ENCODE measurements at regions not wholly inside any gene's neighbourhood (a gene's known extent, or its start where the extent isn't known, plus 50 kb on each side); places are given as distances from the start of the nearest gene placed in this dataset.

DNA sequence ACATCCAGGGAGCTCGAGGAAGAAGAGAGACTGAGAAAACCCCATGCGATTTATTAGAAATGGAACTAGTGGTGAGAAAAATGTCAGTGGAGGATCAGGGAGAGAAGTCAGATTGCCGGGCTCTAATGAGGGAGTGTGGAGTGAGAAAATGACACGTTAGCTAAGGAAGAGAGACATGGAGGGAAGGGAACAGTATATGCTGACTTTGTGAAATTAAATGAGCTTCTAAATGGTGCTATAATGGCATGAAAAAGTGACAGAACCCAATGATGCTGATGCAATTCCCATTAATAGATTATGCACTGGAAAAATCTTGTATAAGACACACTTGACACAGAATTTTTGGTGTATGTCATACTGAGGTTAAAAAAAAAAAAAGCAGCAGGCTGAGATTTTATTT lies 112.6 kb downstream of the HSPH1 start:
- DNase-seq (ENCODE audit: low spot score), result no peak

DNA sequence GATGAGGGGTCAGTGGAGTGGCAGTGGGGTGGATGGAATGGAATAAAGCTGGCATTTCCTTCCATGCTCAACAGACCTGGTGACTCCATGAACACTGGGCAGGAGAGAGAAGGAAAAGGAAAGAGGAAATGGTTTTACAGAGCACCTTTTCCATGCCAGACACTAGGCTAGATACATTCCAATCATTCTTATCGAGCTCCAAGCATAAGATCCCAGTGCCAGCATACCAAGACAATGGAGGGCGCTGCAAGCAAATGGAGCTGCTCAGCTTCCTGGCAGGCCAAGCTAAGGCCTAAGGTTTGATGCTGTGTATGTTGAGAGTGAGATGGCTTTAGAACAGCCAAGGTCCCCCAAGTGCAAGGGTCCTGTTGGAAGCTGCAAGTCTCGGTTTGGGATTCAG lies 113.2 kb downstream of the HSPH1 start:
- no peak for DNase-seq (ENCODE audit: low spot score)

DNA sequence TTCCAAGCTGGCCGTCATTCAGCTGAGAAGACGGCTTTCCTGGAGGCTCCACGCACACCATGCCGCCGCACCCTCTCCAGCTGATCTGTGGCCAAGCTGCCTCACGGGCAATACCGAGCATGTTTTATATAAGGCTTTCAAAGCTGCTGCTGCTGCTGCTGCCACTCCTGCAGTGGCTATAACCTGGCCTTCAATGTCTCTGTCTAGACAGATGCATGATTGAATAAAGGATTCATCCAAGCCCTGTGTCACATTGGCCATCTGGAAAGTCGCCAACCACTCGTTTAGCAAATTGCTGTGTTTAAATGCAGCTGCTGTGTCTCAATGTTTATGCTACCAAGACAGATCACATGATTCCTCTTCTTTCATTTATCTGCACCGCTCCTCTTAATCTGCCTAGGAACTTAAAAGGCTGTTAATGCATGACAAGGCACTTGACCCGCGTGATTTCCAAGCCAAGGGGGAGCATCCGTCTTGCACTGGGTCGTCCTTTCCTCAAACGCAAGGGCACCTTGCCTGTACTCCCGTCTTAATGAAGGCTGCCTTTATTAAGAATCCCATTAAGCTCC lies 114.3 kb downstream of the TEX26 start:
- peak; percentile 19 for DNase-seq (ENCODE audit: low spot score)

DNA sequence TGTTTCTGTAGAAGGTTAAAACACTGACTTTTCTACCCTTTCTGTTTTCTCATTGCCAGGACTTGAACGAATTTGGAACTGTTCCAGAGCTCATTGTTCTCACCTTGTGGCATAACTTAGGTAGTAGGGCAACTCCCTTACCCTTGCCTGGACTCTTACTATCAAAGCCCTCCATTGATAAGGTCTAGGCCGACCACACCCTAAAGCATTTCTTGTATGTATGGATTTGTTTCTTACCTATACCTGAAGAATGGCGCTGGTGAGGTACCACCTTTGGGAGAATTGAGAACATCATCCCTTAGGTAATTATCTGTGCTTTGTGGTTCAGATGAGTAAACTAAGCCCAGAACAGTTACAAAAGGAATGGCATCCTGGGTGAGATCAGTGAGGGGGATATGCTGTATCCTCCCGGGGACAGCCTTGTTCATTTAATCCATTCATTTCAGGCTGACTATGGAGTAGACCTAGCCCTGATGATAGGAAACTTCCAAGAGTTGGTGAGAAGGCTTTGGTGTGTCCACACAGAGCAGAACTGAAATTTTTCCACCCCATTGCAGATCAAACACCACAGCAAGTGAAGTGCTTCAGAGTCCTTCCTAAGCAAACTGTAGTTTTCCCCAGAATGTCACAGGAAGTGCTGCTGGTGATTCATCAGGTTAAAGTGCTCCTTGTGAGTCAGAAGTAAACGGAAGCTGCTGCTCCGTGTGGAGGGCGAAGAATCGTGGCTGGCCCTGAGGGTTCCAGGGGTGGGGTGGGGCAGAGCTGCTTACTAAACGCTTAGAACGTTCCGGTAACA lies 113.0 kb downstream of the TEX26 start:
- no peak for DNase-seq (ENCODE audit: low spot score)

DNA sequence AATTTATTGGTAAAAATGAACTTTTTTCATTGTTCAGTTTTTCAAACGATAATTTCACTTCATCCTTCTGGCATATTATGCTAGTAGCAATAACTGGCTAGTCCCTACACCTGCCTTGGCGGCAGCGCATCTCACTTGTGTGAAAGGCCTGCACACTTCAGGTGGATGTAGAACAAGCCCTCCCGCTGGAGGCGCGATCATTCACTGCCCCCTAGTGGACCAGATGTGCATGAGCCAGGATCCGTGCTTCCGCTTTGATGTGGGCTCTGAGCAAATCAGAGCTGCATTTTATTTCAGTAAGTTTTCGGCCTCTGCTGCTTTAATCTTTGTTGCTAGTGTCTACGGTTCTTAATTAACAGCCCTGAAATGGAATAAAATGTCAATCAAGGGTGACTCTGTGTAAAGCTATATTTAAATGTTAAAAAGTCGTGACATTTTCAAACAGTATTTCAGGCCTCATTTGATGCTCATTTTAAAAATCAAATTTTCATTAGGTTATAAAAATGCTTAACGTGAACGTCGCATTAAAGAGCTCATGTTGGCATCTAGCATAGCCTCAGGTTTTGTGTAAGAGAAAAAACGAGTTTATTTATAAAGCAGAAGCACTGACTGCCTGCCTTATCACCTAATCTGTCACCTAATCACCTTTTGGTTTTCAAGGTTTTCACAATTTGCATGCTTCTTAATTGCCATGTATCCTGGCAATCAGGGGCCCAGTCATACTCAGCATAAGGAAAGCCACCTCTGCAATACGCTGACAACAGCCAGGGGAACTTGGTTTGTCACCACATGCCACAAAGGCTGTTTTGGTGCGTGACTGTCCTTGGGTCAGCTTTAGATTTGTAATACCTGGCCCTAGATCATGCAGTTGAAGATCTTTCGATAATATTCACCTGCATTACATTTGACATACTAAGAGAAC lies 112.2 kb downstream of the TEX26 start:
- peak; percentile 84 for DNase-seq (ENCODE audit: low spot score)

DNA sequence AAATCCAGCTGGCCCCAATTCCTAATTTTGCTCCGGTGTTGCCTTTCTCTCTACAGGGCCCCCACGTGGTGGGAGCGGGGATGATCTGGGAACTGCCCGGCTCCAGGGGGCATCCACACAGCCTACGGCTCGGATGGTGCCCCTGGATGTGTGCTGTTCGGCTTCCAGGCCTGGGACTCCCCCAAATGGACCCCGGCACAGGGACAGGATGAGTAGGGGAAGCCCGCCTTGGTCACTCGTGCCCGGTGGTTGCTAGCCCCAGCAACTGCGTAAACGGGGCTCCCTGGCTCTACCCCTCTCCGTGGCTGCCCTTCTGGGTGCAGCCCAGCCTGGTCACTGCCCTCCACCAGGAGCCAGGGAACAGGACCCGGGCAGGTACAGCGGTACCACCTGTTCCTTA lies 111.5 kb downstream of the TEX26 start:
- no peak for DNase-seq (ENCODE audit: low spot score)

DNA sequence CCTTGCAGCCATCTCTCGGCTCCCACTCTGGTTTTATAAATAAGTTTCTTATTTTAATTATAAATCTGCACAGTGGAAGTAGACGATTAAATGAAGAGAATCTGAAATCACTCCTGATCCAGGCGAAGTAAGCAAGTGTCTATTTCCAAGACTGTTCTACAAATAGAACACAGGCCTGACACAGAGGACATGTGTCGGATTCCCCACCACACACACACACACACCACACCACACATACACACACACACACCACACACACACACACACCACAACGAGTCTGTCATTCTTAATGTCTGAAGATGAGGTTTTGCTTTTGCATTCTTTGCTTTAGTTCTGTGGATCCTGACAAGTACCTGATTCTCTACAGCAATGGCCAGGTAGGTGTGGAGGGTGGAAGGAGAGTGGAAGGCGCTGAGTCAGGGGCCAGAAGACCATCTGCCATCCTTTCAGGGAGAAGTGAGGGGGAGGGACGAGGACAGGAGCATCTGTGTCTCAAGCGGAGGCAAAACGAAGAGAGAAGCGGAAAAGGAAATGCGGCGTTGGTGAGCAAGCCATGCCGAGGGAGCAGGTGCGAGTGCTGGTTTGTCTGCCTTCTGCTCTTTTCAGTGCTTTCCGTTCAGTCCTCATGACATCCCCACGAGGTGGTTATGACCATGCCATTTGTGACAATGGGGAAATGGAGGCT lies 110.2 kb downstream of the TEX26 start:
- DNase-seq (ENCODE audit: low spot score), result peak; percentile 27

DNA sequence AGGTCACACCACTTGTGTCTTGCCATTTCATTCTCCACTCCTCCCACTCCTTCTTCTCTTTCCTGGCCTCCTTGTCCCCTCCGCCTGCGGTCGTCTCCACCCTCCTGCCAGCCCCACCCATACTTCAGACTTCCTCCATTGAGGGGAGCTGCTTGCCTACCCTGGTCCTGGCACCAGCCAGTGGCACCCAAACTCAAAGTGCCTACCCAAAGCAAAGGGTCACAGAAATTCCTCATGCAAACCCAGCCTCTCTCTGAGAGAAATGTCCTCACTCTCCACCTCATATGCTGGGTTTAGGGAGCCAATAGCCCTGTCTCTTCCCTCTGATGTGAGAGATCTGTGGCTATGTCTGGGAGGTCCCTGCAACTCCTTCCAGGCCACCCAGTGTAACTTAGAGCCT lies 109.6 kb downstream of the TEX26 start:
- DNase-seq (ENCODE audit: low spot score), result no peak

DNA sequence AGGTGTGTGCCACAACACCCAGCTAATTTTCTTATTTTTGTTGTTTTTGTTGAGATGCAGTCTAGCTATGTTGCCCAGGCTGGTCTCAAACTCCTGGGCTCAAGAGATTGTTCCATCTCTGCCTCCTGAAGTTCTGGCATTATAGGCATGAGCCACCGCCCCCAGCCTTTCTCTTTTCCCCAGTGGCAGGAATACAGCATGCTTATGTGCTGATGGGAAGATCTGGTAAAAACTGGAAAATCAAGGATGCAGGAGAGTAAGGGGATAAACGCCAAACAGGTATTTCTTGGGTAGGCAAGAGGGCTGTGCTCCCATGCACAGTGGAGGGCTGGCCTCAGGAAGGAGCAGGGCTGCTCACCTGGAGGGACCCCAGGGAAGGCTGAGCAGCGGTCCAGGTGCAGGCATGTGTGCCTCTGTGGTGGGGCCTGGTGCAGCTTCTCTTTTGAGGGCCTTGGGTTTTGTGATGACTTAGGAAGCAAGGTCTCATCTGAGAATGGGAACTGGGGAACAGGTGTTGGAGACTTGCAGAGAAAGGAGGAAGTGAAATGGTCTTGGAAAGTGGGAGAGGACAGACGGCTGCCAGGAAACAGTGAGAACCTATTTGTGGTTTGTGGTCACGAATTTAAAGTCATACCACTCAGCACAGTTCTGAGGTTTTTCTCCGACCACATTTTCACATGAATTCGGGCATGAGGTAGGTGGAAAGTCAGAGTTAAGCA lies 106.5 kb downstream of the TEX26 start:
- no peak for DNase-seq (ENCODE audit: low spot score)

DNA sequence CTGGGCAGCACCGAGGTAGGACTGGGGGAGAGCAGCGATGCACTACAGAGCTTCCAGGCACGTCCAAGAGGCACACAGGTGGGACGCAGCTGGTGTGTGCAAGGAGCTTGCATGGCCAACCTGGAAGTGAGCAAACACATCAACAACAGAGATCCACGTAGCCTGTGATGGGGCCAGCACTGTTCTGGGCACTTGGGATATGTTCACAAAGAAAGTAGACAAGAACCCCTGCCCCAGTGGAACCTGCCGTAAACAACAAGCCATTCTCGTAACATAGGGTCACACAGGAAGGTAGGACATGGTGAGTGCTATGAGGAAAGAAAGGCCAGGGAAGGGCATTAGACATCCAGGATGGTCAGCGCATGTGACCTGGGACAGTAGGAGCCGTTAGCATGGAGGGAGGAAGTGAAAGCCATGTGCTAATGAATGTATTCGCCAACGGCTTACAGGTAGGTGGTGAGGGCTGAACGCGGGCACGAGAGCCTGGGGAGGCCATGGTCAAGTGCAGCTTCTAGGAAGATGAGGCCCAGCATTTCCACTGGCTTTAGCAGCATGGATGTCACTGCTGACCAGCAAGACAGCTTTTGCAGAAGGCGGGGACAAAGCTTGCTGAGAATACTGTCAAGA lies 105.5 kb downstream of the TEX26 start:
- no peak for DNase-seq (ENCODE audit: low spot score)

DNA sequence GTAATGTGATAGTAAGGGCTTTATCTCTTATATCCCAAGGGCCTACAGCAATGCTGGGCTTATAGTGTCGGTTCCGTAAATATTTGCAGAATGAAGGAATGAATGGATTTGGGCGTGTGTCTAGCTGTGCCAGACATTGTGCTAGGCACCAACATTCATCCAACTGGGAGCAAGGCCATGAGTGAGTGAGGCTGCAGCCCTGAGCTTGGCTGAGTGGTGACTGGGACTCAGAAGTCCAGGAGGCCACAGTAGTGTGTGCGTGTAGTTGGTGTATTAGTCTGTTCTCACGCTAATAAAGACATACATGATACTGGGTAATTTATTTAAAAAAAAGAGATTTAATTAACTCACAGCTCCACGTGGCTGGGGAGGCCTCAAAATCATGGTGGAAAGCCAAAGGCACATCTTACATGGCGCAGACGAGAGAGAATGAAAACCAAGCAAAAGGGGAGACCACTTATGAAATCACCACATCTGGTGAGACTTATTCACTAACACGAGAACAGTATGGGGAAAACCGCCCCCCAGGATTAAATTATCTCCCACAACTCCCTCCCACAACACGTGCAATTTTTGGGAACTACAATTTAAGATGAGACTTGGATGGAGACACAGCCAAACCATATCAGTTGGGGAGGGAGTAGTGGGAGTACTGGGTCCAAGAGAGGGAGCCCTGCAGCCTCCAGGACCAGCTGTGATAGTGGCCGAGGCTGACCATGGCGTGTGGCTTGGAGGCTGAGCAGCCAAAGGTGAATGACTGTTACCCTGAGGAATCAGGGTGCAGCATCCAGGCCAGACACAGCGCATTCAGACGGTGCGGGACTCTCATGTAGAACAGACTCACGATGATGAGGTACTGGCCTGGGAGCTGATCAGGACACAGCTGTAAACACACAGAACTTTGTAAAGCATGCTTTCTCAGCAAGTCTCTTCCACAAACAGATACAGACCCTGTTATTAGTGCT lies 104.6 kb downstream of the TEX26 start:
- DNase-seq (ENCODE audit: low spot score), result no peak

DNA sequence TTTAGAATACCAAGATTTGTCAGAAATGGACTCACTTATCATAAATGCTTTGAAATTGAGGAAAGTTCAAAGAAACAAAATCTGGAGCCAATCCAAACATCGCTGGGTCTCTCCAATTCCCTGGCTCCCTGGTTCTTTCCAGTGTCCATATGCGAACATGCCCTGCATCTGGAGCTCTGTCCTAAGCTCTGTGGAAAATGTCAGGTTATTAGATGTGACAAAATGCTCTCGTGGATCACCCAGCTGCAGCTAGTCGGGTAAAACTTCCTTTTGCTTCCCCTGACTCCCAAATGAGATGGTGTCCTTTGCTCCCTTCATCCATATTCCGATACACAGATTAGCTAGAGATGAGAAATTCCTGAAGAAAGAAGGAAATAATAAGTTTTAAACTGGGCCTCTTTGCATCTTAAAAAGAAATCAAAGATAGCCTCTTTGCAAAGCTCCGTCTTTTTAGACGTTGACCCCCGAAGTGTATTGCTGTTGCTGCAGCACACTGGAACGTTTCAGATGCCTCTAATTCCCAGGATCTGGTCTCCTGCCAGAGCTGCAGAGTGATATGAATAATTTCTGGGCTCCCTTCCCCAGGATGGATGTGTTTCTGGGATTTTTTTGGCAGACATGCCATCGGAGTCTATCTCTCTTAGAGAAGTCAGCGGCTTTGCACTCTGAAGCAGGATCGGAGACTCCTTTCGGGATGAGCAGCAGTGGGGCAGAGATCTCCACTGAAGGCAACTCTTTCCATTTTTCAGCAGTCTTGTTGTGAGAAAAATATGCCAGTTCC lies 102.9 kb downstream of the TEX26 start:
- DNase-seq (ENCODE audit: low spot score), result peak; percentile 88

DNA sequence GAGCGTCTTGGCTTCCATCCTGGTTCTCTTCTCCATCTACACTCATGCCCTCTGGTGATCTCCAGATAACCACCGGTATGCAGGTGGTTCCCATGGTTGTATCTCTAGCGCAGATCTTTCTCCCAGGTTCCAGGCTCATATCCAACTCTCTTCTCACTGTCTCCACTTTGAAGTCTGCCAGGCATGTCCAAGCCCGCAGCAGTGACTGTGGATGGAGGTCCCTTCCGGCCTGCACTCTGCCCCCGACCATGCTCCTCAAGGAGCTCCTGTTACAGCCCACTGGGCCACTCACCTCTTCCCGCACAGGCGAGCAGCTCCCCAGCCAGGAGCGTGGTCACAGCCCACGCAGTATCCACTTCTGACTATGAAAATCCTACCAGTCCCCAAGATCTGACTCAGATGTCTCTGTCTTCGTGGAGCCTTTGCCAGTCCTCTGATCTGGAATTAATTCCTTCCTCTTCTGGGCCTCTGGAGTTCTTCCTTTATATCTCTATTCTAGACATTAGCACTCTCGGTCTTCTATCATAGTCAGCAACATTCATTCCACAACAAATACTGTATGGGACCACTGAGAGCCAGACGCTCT lies 100.2 kb downstream of the TEX26 start:
- no peak for DNase-seq (ENCODE audit: low spot score)

DNA sequence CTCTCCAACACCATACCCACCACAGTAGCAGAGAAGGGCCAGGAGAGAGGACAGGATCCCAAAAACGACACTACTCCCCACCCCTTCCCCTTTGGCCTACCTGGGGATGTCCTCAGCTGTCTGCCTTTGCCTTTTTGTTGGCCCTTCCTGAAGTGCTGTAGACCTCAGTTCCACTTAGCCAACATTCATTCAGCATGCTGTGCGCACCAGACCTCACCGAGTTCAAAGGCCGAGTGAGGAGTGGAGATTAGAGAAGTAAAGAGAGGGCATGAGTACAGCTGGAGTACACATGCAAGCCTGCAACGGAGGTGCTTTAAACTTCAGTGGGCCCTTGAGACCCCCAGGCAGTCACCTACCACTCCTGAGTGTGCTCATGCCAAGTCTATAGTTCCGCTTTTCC lies 99.0 kb downstream of the TEX26 start:
- no peak for DNase-seq (ENCODE audit: low spot score)

DNA sequence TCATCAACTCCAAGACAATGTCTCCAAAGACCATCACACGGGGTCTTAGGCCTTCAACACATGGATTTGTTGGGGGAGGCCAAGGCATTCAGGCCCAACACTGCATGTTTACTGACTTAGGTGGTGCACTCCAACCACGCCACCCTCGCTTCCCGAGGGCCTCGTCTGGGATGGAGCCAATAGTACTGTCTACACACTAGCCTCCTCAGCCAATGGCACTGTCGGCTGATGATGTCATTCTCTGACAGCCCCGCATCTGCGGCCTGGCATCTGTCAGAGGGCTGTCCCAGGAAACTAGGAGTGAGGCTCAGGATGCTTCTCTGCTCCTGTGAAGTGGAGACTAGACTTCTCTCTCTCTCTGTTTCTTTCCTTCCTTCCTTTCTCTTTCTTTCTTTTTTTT lies 96.6 kb downstream of the TEX26 start:
- DNase-seq (ENCODE audit: low spot score), result no peak

DNA sequence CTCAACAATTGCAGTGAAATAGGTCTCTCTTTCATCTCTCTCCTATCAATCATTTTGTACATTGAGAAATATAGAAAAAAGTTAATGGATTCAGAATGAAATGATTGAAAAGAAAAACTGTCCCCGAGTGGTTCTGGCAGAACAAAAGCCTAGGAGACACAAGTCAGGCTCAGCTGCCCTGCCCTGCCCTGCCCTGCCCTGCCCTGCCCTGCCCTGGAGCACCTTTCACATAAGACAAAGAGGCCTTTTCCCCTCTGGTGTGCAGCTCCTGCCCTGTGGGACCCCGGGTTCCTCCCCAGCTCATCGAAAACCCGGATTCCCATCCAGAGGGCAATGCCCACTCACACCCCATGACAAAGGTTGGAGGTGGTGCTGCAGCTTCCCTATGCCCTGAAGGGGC lies 94.7 kb downstream of the TEX26 start:
- DNase-seq (ENCODE audit: low spot score), result no peak
